Testis (tissue), 2 donors: ENCODE measurements at regions not wholly inside any gene's neighbourhood (a gene's known extent, or its start where the extent isn't known, plus 50 kb on each side); places are given as distances from the start of the nearest gene placed in this dataset.
"Not testable (repeated sequence)": the region's sequence is repeated elsewhere in the genome, so short reads cannot be mapped to it uniquely, and the experiment has no call there.

Experiments
- POLR2A ChIP-seq: fragments of 450-650 bp; IDR thresholded peaks from one replicate; pipeline ENCODE4 v1.6.1; 2017; ENCODE audit warnings: antibody characterized with exemption, mild to moderate bottlenecking, moderate library complexity
- TF ChIP-seq, protein P1 (sequence below), 3 experiments: fragments of 450-650 bp in 2 of 3; fragments of 200-600 bp in 1 of 3; sonication (generic) in 1 of 3; IDR thresholded peaks; one replicate each; pipeline ENCODE4 v1.5.1; 2016 to 2019; ENCODE audit warnings: antibody characterized with exemption in 3 of 3, mild to moderate bottlenecking in 2 of 3, moderate library complexity in 1 of 3

DNA sequence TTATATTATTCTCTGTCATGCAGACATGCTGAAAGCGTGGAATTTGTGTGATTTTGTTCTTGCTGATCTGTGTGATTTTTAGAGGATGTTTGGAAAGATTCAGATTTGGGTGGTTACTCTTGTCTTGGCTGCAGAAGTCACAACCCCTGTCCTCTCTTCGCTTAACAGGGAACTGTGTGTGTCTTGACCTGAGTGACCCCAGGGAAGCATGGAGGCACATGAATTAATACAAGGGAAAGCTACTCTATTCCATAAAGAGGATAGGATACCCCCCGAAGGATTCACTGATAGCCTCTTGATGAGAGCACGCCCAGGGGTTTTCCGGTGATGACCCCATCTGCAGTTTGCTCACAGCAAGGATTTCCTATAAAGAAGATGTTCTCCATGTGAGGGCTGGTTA lies 168.8 kb upstream of the ZNF469 start:
- TF ChIP-seq, protein P1, sequence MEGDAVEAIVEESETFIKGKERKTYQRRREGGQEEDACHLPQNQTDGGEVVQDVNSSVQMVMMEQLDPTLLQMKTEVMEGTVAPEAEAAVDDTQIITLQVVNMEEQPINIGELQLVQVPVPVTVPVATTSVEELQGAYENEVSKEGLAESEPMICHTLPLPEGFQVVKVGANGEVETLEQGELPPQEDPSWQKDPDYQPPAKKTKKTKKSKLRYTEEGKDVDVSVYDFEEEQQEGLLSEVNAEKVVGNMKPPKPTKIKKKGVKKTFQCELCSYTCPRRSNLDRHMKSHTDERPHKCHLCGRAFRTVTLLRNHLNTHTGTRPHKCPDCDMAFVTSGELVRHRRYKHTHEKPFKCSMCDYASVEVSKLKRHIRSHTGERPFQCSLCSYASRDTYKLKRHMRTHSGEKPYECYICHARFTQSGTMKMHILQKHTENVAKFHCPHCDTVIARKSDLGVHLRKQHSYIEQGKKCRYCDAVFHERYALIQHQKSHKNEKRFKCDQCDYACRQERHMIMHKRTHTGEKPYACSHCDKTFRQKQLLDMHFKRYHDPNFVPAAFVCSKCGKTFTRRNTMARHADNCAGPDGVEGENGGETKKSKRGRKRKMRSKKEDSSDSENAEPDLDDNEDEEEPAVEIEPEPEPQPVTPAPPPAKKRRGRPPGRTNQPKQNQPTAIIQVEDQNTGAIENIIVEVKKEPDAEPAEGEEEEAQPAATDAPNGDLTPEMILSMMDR (IDR thresholded peaks at IDR 0.05): not testable (repeated sequence)
- TF ChIP-seq POLR2A: not testable (repeated sequence)
